B cell (primary cell): ENCODE measurements at regions not wholly inside any gene's neighbourhood (a gene's known extent, or its start where the extent isn't known, plus 50 kb on each side); places are given as distances from the start of the nearest gene placed in this dataset.

ENCODE experiments used
- ATAC-seq: fragments of 200-7000 bp; cut with Tn5 transposase; one replicate; pipeline ENCODE4 v1.10.0; 2021; ENCODE audit warnings: low read depth, mild to moderate bottlenecking, moderate number of reproducible peaks, moderate library complexity
- CTCF ChIA-PET: fragments of 350-600 bp; sonication (Branson Sonifier 250); formaldehyde crosslinking; loops from one replicate; lab custom pipeline; 2021; ENCODE audit warnings: antibody characterized with exemption, inconsistent platforms; lab: Charles Lee
- POLR2A ChIA-PET: fragments of 350-600 bp; sonication (Branson Sonifier 250); formaldehyde crosslinking; loops from one replicate; lab custom pipeline; 2021; ENCODE audit warnings: antibody characterized with exemption; lab: Charles Lee
- DNase-seq: peaks from one replicate; pipeline ENCODE4 v3.0.0; 2013
- H2AFZ ChIP-seq: 2 replicates; pipeline ENCODE4 v1.6.1; 2012; ENCODE audit warnings: mild to moderate bottlenecking, low read depth, low read length; ENCODE audit not compliant: insufficient read depth, poor library complexity, severe bottlenecking
- H3K27ac ChIP-seq, 2 donors: 1 replicate in 1 of 2; 2 replicates in 1 of 2; pipeline ENCODE4 v1.5.1; 2012 to 2013; ENCODE audit warnings: low read length in 2 of 2, mild to moderate bottlenecking in 2 of 2, moderate library complexity in 1 of 2
- H3K27me3 ChIP-seq, 4 experiments: fragments of 200-600 bp in 1 of 4; sonication (generic) in 1 of 4; replicated peaks in 1 of 4; 1 replicate in 2 of 4; 2 replicates in 2 of 4; pipeline versions ENCODE4 v1.6.1 to v1.7.0; 2013 to 2016; ENCODE audit warnings: low read length in 3 of 4, mild to moderate bottlenecking in 2 of 4, mixed read lengths in 1 of 4, moderate library complexity in 1 of 4; ENCODE audit not compliant: insufficient read depth in 4 of 4, control insufficient read depth in 3 of 4; ENCODE audit errors: control extremely low read depth in 1 of 4
- H3K36me3 ChIP-seq, 2 experiments: replicated peaks in 1 of 2; 1 replicate in 1 of 2; 2 replicates in 1 of 2; pipeline versions ENCODE4 v1.6.1 to v1.7.1; 2013; ENCODE audit warnings: low read length in 1 of 2; ENCODE audit not compliant: insufficient read depth in 2 of 2, control insufficient read depth in 1 of 2; ENCODE audit errors: control extremely low read depth in 1 of 2, extremely low read depth in 1 of 2
- H3K4me1 ChIP-seq, 2 donors: fragments of 200-600 bp in 1 of 2; sonication (generic) in 1 of 2; 1 replicate in 1 of 2; 2 replicates in 1 of 2; pipeline versions ENCODE4 v1.5.1 to v1.6.1; 2013 to 2017; ENCODE audit warnings: low read length in 2 of 2; ENCODE audit not compliant: control insufficient read depth in 2 of 2, insufficient read depth in 2 of 2
- H3K4me2 ChIP-seq: replicated peaks from 2 replicates; pipeline ENCODE3; 2012; ENCODE audit warnings: mild to moderate bottlenecking, low read depth, low read length; ENCODE audit not compliant: poor library complexity, severe bottlenecking
- H3K4me3 ChIP-seq, 5 experiments: fragments of 200-600 bp in 1 of 5; sonication (generic) in 1 of 5; 1 replicate in 3 of 5; 2 replicates in 2 of 5; pipeline versions ENCODE4 v1.5.1 to v1.7.0; 2011 to 2016; ENCODE audit warnings: low read length in 4 of 5, mild to moderate bottlenecking in 4 of 5, low read depth in 2 of 5, control low read depth in 1 of 5, moderate library complexity in 1 of 5; ENCODE audit not compliant: insufficient read depth in 1 of 5; ENCODE audit errors: control extremely low read depth in 1 of 5, extremely low read depth in 1 of 5
- H3K79me2 ChIP-seq: fragments of 200-600 bp; sonication (generic); one replicate; pipeline ENCODE4 v1.6.0; 2016; ENCODE audit warnings: low read length; ENCODE audit not compliant: control insufficient read depth, insufficient read depth
- H3K9ac ChIP-seq: fragments of 200-600 bp; sonication (generic); 2 replicates; pipeline ENCODE4 v1.6.1; 2017; ENCODE audit warnings: mild to moderate bottlenecking, low read length, moderate library complexity
- H3K9me3 ChIP-seq, 3 donors: one replicate each; pipeline versions ENCODE4 v1.6.1 to v1.7.1; 2013; ENCODE audit warnings: low read length in 2 of 3; ENCODE audit not compliant: control insufficient read depth in 2 of 3, insufficient read depth in 1 of 3; ENCODE audit errors: control extremely low read depth in 1 of 3
- H4K20me1 ChIP-seq: 2 replicates; pipeline ENCODE4 v1.6.0; 2012; ENCODE audit warnings: mild to moderate bottlenecking, low read length; ENCODE audit not compliant: insufficient read depth, control insufficient read depth, poor library complexity, severe bottlenecking
- H3K27ac Mint-ChIP-seq: one replicate; pipeline ENCODE4 v1.8.0; 2021; ENCODE audit warnings: mixed read lengths
- H3K27me3 Mint-ChIP-seq: one replicate; pipeline ENCODE4 v1.8.0; 2021; ENCODE audit warnings: mixed read lengths
- H3K4me1 Mint-ChIP-seq: one replicate; pipeline ENCODE4 v1.8.0; 2021; ENCODE audit warnings: mixed read lengths
- H3K4me3 Mint-ChIP-seq: one replicate; pipeline ENCODE4 v1.8.0; 2021; ENCODE audit warnings: mixed read lengths
- H3K9me3 Mint-ChIP-seq: one replicate; pipeline ENCODE4 v1.8.0; 2022; ENCODE audit warnings: mixed read lengths; ENCODE audit not compliant: insufficient read depth
- EZH2 ChIP-seq: IDR thresholded peaks from 2 replicates; pipeline ENCODE4 v1.6.1; 2012; ENCODE audit warnings: borderline replicate concordance, low read depth, mild to moderate bottlenecking, moderate library complexity, low read length; ENCODE audit not compliant: insufficient read depth, poor library complexity, severe bottlenecking
- WGBS: methylation state at CpG from one replicate; pipeline ENCODE4 v1.1.5; 2013; ENCODE audit warnings: missing lambda C conversion rate; ENCODE audit not compliant: insufficient coverage; 5-methylcytosine and 5-hydroxymethylcytosine counted together
- intact Hi-C: fragments of 100-400 bp; cut with micrococcal nuclease; formaldehyde crosslinking; loops from one replicate; pipeline ENCODE4 v1.10.0; 2022
- TF ChIP-seq, protein P1 (sequence below): fragments of 200-600 bp; IDR thresholded peaks from one replicate; pipeline ENCODE4 v1.8.0; 2022; ENCODE audit warnings: antibody characterized with exemption, mild to moderate bottlenecking

DNA sequence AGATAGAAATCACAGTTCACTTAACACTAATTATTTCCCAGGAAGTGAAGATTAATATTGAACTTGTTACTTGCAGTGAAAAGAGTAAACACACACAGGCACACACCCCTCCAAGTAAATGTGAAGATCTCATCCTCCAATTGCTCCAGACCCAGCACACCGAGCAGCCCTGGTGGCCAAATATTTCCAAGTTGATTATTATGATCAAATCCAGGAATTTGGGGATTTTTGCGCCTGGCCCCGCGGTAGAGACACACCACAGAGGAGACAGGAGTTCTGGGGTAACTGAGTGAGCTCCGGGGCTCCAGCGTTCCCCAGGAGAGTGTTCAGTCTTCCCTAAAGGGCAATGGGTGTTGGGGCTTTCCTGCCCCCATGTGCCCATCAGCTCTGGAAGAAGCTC lies 431.5 kb downstream of the BCL11B start:
- ATAC-seq (no peak), DNase-seq (no peak)
- H3K4me1 ChIP-seq: no peaks in the 10 kb centered on the region
- H3K27ac ChIP-seq: no peak overlapping the region
- H3K9me3 ChIP-seq: peaks cover 0 to 44% (median 0%) of the 10 kb centered on the region in 3 donors
- no peaks in the 10 kb centered on the region for H3K27me3 ChIP-seq
- Mint-ChIP-seq H3K27ac (no peak overlapping the region), H3K4me3 (no peak overlapping the region), H3K4me1 (no peaks in the 10 kb centered on the region), H3K9me3 (no peaks in the 10 kb centered on the region), H3K27me3 (no peaks in the 10 kb centered on the region)
- no peak overlapping the region for H2AFZ ChIP-seq
- no peaks in the 10 kb centered on the region for H3K79me2 ChIP-seq
- CTCF ChIA-PET: no interaction called here
- no peak overlapping the region for H3K4me2 ChIP-seq
- no peaks in the 10 kb centered on the region for H3K36me3 ChIP-seq
- POLR2A ChIA-PET: no interaction called here
- no peaks in the 10 kb centered on the region for H4K20me1 ChIP-seq
- intact Hi-C loops: no loop called here
- H3K9ac ChIP-seq: no peak overlapping the region
- 88% methylated on average over 4 of the region's 6 CpGs for WGBS
- H3K4me3 ChIP-seq: no peak overlapping the region
- TF ChIP-seq EZH2: no peak
- TF ChIP-seq, protein P1, sequence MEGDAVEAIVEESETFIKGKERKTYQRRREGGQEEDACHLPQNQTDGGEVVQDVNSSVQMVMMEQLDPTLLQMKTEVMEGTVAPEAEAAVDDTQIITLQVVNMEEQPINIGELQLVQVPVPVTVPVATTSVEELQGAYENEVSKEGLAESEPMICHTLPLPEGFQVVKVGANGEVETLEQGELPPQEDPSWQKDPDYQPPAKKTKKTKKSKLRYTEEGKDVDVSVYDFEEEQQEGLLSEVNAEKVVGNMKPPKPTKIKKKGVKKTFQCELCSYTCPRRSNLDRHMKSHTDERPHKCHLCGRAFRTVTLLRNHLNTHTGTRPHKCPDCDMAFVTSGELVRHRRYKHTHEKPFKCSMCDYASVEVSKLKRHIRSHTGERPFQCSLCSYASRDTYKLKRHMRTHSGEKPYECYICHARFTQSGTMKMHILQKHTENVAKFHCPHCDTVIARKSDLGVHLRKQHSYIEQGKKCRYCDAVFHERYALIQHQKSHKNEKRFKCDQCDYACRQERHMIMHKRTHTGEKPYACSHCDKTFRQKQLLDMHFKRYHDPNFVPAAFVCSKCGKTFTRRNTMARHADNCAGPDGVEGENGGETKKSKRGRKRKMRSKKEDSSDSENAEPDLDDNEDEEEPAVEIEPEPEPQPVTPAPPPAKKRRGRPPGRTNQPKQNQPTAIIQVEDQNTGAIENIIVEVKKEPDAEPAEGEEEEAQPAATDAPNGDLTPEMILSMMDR: no peak

DNA sequence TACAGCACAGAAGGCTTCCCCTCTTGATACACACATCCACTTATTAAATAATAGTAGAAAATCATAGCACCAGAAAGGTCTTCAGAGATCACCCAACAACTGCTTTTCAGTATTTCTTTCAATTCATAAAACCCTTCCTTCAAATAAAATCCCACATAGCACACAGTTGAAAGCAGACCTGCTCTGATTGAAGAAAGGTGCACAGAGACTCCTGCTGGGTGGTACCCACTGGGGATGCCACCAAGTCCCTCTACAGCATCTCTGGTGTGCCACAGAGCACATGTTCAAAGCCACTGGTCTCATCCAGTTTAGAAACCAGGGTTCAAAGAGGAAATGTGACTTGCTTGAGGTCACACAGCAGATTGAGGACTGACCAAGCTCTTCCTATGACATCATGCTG lies 427.5 kb downstream of the BCL11B start:
- Histone ChIP-seq H3K9ac (no peak overlapping the region), H2AFZ (no peak overlapping the region), H4K20me1 (no peaks in the 10 kb centered on the region), H3K36me3 (no peaks in the 10 kb centered on the region), H3K4me1 (no peaks in the 10 kb centered on the region), H3K4me2 (no peak overlapping the region), H3K27me3 (no peaks in the 10 kb centered on the region), H3K27ac (no peak overlapping the region), H3K79me2 (no peaks in the 10 kb centered on the region), H3K4me3 (no peak overlapping the region), H3K9me3 (peaks cover 0 to 25% (median 0%) of the 10 kb centered on the region in 3 donors)
- ChIA-PET CTCF (no interaction called here), POLR2A (no interaction called here)
- intact Hi-C loops: no loop called here
- Mint-ChIP-seq H3K9me3 (peaks cover 3% of the 10 kb centered on the region), H3K4me3 (no peak overlapping the region), H3K4me1 (no peaks in the 10 kb centered on the region), H3K27me3 (no peaks in the 10 kb centered on the region), H3K27ac (no peak overlapping the region)
- ATAC-seq: no peak
- no peak for TF ChIP-seq EZH2
- TF ChIP-seq, protein P1: no peak
- DNase-seq: no peak
